K562 (cell line): ENCODE measurements at regions not wholly inside any gene's neighbourhood (a gene's known extent, or its start where the extent isn't known, plus 50 kb on each side); places are given as distances from the start of the nearest gene placed in this dataset.
A peak's percentile ranks its signal among the peaks of the same experiment; 100 is the strongest.

Source experiments
- ATAC-seq: fragments of 200-7000 bp; cut with Tn5 transposase; 3 replicates; pipeline ENCODE4 v1.9.1; 2020; ENCODE audit warnings: moderate library complexity
- BruUV-seq: library from RNA; stranded (reverse); fragments of 400-500 nt; replicated peaks from 2 replicates; lab custom pipeline; 2021; lab: Mats Ljungman, UMichigan
- CTCF ChIA-PET: fragments of 300-600 bp; formaldehyde crosslinking; extraction: SDS; loops from one replicate; lab custom pipeline; 2021; ENCODE audit warnings: low intra/inter-chr PET ratio; lab: Yijun Ruan, JAX
- POLR2A ChIA-PET: fragments of 300-600, 350-650 bp; sonication (Branson Sonifier 250); formaldehyde crosslinking; extraction: SDS; loops from one replicate; lab custom pipeline; 2021; ENCODE audit warnings: antibody characterized with exemption, inconsistent platforms; lab: Yijun Ruan, JAX
- DNase-seq, 4 experiments: peaks; one replicate each; pipeline versions ENCODE4 v3.0.0 to v3.0.0-alpha.2; 2011 to 2018; ENCODE audit warnings: low spot score in 3 of 4, mixed read lengths in 3 of 4; ENCODE audit errors: extremely low read depth in 1 of 4
- FAIRE-seq: peaks from 2 replicates; lab custom pipeline; 2011; peaks lifted over from hg19 to GRCh38; lab: Jason Lieb, UNC
- H2AFZ ChIP-seq: 2 replicates; pipeline ENCODE4 v1.6.0; 2011; ENCODE audit warnings: low read depth, low read length, control low read depth, inconsistent platforms
- H3K27ac ChIP-seq: fragments of 200-600 bp; 3 replicates; pipeline ENCODE4 v1.8.0; 2011; ENCODE audit warnings: low read depth, mild to moderate bottlenecking, control low read depth, inconsistent platforms, low read length, moderate library complexity, mixed read lengths; ENCODE audit errors: extremely low read depth
- H3K27me3 ChIP-seq, 2 experiments: fragments of 300-600 bp in 1 of 2; 2 replicates in 1 of 2; 3 replicates in 1 of 2; pipeline versions ENCODE4 v1.6.0 to v1.8.0; 2011; ENCODE audit warnings: inconsistent platforms in 2 of 2, low read length in 2 of 2, mild to moderate bottlenecking in 1 of 2, mixed read lengths in 1 of 2, moderate library complexity in 1 of 2; ENCODE audit not compliant: control insufficient read depth in 2 of 2, insufficient read depth in 2 of 2
- H3K36me3 ChIP-seq: fragments of 300-600 bp; 3 replicates; pipeline ENCODE4 v1.8.0; 2011; ENCODE audit warnings: mild to moderate bottlenecking, low read length, inconsistent platforms; ENCODE audit not compliant: control insufficient read depth, insufficient read depth
- H3K4me1 ChIP-seq, 2 experiments: fragments of 200-600 bp in 1 of 2; replicated peaks in 1 of 2; 2 replicates in 1 of 2; 3 replicates in 1 of 2; pipeline versions ENCODE4 v1.5.1 to v1.8.0; 2011; ENCODE audit warnings: inconsistent platforms in 2 of 2, low read length in 2 of 2, mild to moderate bottlenecking in 1 of 2, mixed read lengths in 1 of 2, moderate library complexity in 1 of 2; ENCODE audit not compliant: control insufficient read depth in 2 of 2, insufficient read depth in 2 of 2
- H3K4me2 ChIP-seq: 2 replicates; pipeline ENCODE4 v1.6.1; 2011; ENCODE audit warnings: low read length, control low read depth, inconsistent platforms, mixed read lengths; ENCODE audit not compliant: insufficient read depth
- H3K4me3 ChIP-seq: fragments of 200-600 bp; sonication (generic), shearing (Covaris generic); 2 replicates; pipeline ENCODE4 v1.5.1; 2016; ENCODE audit warnings: control low read depth, inconsistent platforms
- H3K79me2 ChIP-seq: fragments of 200-600 bp; 3 replicates; pipeline ENCODE4 v1.8.0; 2011; ENCODE audit warnings: low read length, inconsistent platforms; ENCODE audit not compliant: control insufficient read depth, insufficient read depth
- H3K9ac ChIP-seq, 2 experiments: 2 replicates each; pipeline versions ENCODE4 v1.6.0 to v1.6.1; 2011; ENCODE audit warnings: low read depth in 2 of 2, low read length in 2 of 2, control low read depth in 1 of 2, inconsistent platforms in 1 of 2, mild to moderate bottlenecking in 1 of 2, mixed read lengths in 1 of 2; ENCODE audit not compliant: insufficient read depth in 1 of 2
- H3K9me1 ChIP-seq: one replicate; pipeline ENCODE4 v1.6.0; 2011; ENCODE audit warnings: inconsistent platforms, mild to moderate bottlenecking, low read length, moderate library complexity; ENCODE audit not compliant: control insufficient read depth, insufficient read depth
- H3K9me3 ChIP-seq: replicated peaks from 2 replicates; pipeline ENCODE4 v1.5.1; 2011; ENCODE audit warnings: low read depth, low read length, inconsistent platforms; ENCODE audit not compliant: control insufficient read depth, insufficient read depth
- H4K20me1 ChIP-seq: replicated peaks from 2 replicates; pipeline ENCODE4 v1.6.1; 2011; ENCODE audit warnings: low read length, inconsistent platforms, mixed read lengths; ENCODE audit not compliant: control insufficient read depth, insufficient read depth
- CREM ChIP-seq: IDR thresholded peaks from 2 replicates; pipeline ENCODE4 v1.6.1; 2014; ENCODE audit warnings: antibody characterized with exemption, low read depth
- ETS2 ChIP-seq: IDR thresholded peaks from 2 replicates; pipeline ENCODE4 v1.6.1; 2016; ENCODE audit warnings: borderline replicate concordance, missing genetic modification characterization, mild to moderate bottlenecking, moderate library complexity, missing compliant biosample characterization; ENCODE audit not compliant: poor library complexity, severe bottlenecking
- HSF4 ChIP-seq: fragments of 250-450 bp; sonication (Bioruptor Pico); IDR thresholded peaks from 2 replicates; pipeline ENCODE4 v2.1.2; 2022; ENCODE audit warnings: mild to moderate bottlenecking, moderate library complexity, borderline replicate concordance
- KLF10 ChIP-seq: fragments of 250-450 bp; sonication (Bioruptor Pico); IDR thresholded peaks from 2 replicates; pipeline ENCODE4 v1.6.1; 2021; ENCODE audit warnings: matching md5 sums
- PTTG1 ChIP-seq: fragments of 450-650 bp; IDR thresholded peaks from 2 replicates; pipeline ENCODE4 v1.6.1; 2016; ENCODE audit warnings: low read depth, mild to moderate bottlenecking, missing genetic modification characterization, missing compliant biosample characterization
- SRSF1 ChIP-seq: fragments of 200-400 bp; formaldehyde crosslinking; IDR thresholded peaks from 2 replicates; pipeline ENCODE4 v1.6.1; 2017; ENCODE audit warnings: mild to moderate bottlenecking, low read depth, low read length, moderate library complexity
- ZNF324 ChIP-seq: fragments of 250-450 bp; sonication (Bioruptor Pico); IDR thresholded peaks from 2 replicates; pipeline ENCODE4 v1.4.0; 2020; ENCODE audit warnings: mild to moderate bottlenecking
- ZNF644 ChIP-seq: fragments of 200-800 bp; sonication (Bioruptor generic); IDR thresholded peaks from 2 replicates; pipeline ENCODE4 v1.6.1; 2016; ENCODE audit warnings: low read depth, missing genetic modification characterization, missing compliant biosample characterization
- ZSCAN32 ChIP-seq: fragments of 450-650 bp; formaldehyde crosslinking; IDR thresholded peaks from 2 replicates; pipeline ENCODE4 v1.4.0; 2020; ENCODE audit warnings: mild to moderate bottlenecking, moderate library complexity
- WGBS: fragments of 100-300 bp; shearing (Covaris generic); methylation state at CpG from one replicate; pipeline ENCODE4 v1.1.6; 2016; ENCODE audit warnings: low coverage, mixed read lengths; ENCODE audit not compliant: insufficient coverage; ENCODE audit errors: missing lambda C conversion rate; 5-methylcytosine and 5-hydroxymethylcytosine counted together
- in situ Hi-C: fragments of 300-500 bp; cut with MboI; formaldehyde crosslinking; loops from 4 replicates; pipeline ENCODE4 v1.15.0; 2018; ENCODE audit warnings: inconsistent platforms, mixed read lengths
- intact Hi-C: fragments of 100-400 bp; cut with micrococcal nuclease; formaldehyde crosslinking; loops from 2 replicates; pipeline ENCODE4 v1.14.2; 2022
- TF ChIP-seq, protein P1 (sequence below), 3 experiments: IDR thresholded peaks in 2 of 3; conservative IDR thresholded peaks in 1 of 3; 2 replicates each; pipeline ENCODE4 v1.5.1; 2011 to 2012; ENCODE audit warnings: low read length in 3 of 3, mild to moderate bottlenecking in 3 of 3, control low read depth in 2 of 3, improper control_type of control experiment in 1 of 3, inconsistent platforms in 1 of 3, low read depth in 1 of 3, mixed read lengths in 1 of 3, moderate library complexity in 1 of 3; ENCODE audit not compliant: insufficient read depth in 2 of 3

DNA sequence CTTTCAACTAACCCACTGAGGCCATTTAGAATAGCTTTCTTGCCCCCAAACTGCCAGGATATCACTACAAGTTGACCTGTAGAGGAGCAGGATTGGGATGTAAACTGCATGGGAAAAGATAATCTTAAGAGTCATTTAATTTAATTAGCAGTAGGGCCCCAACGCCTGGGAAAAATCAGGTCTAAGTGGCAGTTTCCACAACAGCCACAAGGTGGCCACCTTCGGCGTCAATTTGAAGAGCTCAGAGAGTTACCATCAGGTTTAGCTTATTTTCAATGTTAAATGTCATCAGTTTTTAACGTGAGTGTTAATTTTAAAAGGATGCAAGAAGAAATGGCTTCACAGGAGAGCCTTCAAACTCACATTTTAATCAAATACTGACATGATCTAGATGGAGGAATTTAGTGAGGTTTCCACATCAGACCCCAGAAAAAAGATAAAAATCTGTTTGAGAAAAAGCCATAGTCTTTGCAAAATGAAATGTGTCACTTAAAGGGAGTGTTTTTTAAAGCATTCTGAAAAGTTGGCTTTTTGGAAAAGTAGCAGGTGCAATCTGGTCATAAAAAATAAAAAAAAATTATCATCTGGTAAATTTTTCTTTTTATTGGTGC lies 77.3 kb upstream of the UPP2 start (continued):
- TF ChIP-seq, protein P1, sequence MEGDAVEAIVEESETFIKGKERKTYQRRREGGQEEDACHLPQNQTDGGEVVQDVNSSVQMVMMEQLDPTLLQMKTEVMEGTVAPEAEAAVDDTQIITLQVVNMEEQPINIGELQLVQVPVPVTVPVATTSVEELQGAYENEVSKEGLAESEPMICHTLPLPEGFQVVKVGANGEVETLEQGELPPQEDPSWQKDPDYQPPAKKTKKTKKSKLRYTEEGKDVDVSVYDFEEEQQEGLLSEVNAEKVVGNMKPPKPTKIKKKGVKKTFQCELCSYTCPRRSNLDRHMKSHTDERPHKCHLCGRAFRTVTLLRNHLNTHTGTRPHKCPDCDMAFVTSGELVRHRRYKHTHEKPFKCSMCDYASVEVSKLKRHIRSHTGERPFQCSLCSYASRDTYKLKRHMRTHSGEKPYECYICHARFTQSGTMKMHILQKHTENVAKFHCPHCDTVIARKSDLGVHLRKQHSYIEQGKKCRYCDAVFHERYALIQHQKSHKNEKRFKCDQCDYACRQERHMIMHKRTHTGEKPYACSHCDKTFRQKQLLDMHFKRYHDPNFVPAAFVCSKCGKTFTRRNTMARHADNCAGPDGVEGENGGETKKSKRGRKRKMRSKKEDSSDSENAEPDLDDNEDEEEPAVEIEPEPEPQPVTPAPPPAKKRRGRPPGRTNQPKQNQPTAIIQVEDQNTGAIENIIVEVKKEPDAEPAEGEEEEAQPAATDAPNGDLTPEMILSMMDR (IDR thresholded peaks at IDR 0.05 in 2 of 3, conservative IDR thresholded peaks at IDR 0.05 in 1 of 3; ENCODE audit: insufficient read depth in 2 of 3, low read depth in 1 of 3, low read length in 3 of 3) = peak; percentile 84 to 95 (median 91)
- TF ChIP-seq, all 486 proteins: peak for 8

DNA sequence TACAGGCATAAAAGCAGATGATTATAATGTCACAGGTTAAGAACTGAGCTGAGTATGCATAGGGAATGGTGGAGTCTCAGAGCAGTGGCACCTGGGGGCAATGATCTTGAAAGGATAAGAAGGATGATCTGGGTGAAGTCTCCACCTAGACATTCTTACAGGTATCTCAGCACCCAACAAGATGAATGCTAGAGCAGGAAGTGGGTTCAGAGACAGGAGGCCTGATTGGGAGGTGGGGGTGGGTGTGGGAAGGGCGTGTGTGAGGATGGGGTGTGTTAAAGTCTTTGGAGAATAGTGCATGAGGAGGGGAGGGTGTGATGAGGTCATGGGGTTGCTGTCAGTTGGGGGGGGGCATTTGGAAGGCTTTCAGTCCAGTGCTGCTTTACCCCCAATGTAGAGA lies 78.8 kb upstream of the UPP2 start:
- H3K4me1 ChIP-seq = peaks cover 0 to 4% of the 10 kb centered on the region in 2 experiments; a peak in 1 of 5 replicates
- H3K27ac ChIP-seq = no peak overlapping the region
- BruUV-seq = no TSS peak
- ChIA-PET POLR2A (interaction anchor here (1.2 to 1.3 kb wide), 2 partner anchors 9 to 726 kb away, joined by 3 to 4 read pairs; no protein-coding TSS in a partner anchor), CTCF (interaction anchor here (1.8 kb wide), 1 partner anchor 11 kb away, joined by 5 read pairs; no protein-coding TSS in a partner anchor)
- no peaks in the 10 kb centered on the region for H3K9me3 ChIP-seq
- intact Hi-C loops = no loop called here
- WGBS = no CpG with 5 or more reads among the region's 1 CpG
- H3K9me1 ChIP-seq = no peaks in the 10 kb centered on the region
- no peak overlapping the region for H3K9ac ChIP-seq
- no peaks in the 10 kb centered on the region for H3K36me3 ChIP-seq
- in situ Hi-C loops = loop anchor here (25.0 kb wide), 1 partner anchor 686 kb away; the partner anchor contains the start of gene ERMN
- no peak for FAIRE-seq
- no peak overlapping the region for H3K4me2 ChIP-seq
- ATAC-seq = no peak
- DNase-seq = no peak
- H2AFZ ChIP-seq = no peak overlapping the region
- H3K27me3 ChIP-seq = peaks cover 5 to 13% of the 10 kb centered on the region in 2 experiments; a peak in 4 of 5 replicates
- H3K79me2 ChIP-seq = no peaks in the 10 kb centered on the region
- H3K4me3 ChIP-seq = no peak overlapping the region
- H4K20me1 ChIP-seq = no peaks in the 10 kb centered on the region
- TF ChIP-seq SRSF1 = no peak
- TF ChIP-seq ETS2 (tag) = no peak
- no peak for TF ChIP-seq ZSCAN32
- TF ChIP-seq CREM = no peak
- TF ChIP-seq ZNF644 = no peak
- no peak for TF ChIP-seq PTTG1 (tag)
- TF ChIP-seq HSF4 (CRISPR knock-in tag) = no peak
- no peak for TF ChIP-seq ZNF324
- TF ChIP-seq KLF10 (CRISPR knock-in tag) = no peak
